Natural killer cell treated with Interleukin-12 subunit alpha and Interleukin-12 subunit beta and Interleukin-15 and Interleukin-18, amount 100 ng/mL, for 72 hours (primary cell): ENCODE measurements at regions not wholly inside any gene's neighbourhood (a gene's known extent, or its start where the extent isn't known, plus 50 kb on each side); places are given as distances from the start of the nearest gene placed in this dataset.
"Not testable (repeated sequence)": the region's sequence is repeated elsewhere in the genome, so short reads cannot be mapped to it uniquely, and the experiment has no call there.

Experiments used
- ATAC-seq, 2 donors: fragments of 150-1000 bp; cut with Tn5 transposase in 1 of 2; sonication (Bioruptor Pico), chemical (Tn5 transposase) in 1 of 2; 2 replicates each; pipeline ENCODE4 v1.10.0; 2021
- DNase-seq: peaks from one replicate; pipeline ENCODE4 v3.0.0; 2022; ENCODE audit warnings: low spot score
- H3K27ac Mint-ChIP-seq, 2 donors: 1 replicate in 1 of 2; 2 replicates in 1 of 2; pipeline ENCODE4 v1.8.0; 2022; ENCODE audit warnings: mixed read lengths in 2 of 2, mild to moderate bottlenecking in 1 of 2, moderate library complexity in 1 of 2
- H3K27me3 Mint-ChIP-seq, 2 donors: 1 replicate in 1 of 2; 2 replicates in 1 of 2; pipeline ENCODE4 v1.8.0; 2022; ENCODE audit warnings: mixed read lengths in 2 of 2
- H3K36me3 Mint-ChIP-seq: one replicate; pipeline ENCODE4 v1.8.0; 2022; ENCODE audit warnings: mixed read lengths
- H3K4me1 Mint-ChIP-seq, 2 donors: 1 replicate in 1 of 2; 2 replicates in 1 of 2; pipeline ENCODE4 v1.8.0; 2022; ENCODE audit warnings: low read depth in 2 of 2, mixed read lengths in 2 of 2, mild to moderate bottlenecking in 1 of 2
- H3K4me3 Mint-ChIP-seq: one replicate; pipeline ENCODE4 v1.8.0; 2022; ENCODE audit warnings: mixed read lengths
- H3K9me3 Mint-ChIP-seq: 2 replicates; pipeline ENCODE4 v1.8.0; 2022; ENCODE audit warnings: mixed read lengths

DNA sequence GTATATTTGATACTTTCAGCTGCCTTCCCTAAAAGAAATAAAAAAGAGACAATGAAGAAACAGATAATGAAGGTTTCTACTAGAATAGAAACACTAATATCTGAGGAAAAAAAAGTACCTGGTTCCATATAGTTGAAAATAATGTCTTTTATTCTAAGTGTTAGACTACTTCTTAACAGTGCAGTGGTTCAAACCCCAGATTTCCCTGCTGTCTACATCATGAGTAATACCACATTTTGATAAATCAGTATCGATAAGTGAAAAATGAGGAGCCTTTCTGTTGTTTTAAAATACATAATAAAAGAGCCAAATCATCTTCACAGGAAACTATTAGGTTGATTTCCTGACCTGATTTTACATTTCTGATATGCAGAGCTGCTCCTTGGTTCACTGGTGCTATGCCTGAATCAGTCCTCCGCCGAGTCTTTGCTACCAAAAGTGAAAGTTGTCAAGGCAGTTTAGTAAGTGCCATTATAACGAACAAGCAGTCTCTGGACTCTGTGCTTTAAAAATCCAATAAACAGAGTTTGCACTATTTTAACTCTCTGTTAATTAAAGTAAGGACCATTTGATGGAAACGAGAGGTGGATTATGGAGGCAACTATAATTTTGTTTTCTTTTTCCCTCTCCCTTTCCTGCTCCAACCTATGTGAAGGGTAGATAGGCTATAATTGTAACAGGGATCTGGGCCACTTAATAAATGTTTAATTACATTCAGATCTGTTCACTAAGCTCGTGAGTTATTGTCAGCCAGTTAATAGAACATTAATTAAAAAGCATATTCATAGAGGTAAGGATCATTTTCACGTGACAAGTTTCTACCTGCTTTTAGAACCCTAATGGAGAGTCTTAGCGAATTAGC lies 724.5 kb upstream of the RAG2 start:
- no peaks in the 10 kb centered on the region for H3K27me3 Mint-ChIP-seq
- peaks cover 5% of the 10 kb centered on the region for H3K36me3 Mint-ChIP-seq
- peaks cover 12% of the 10 kb centered on the region for H3K9me3 Mint-ChIP-seq
- H3K4me1 Mint-ChIP-seq = no peaks in the 10 kb centered on the region
- no peak for ATAC-seq
- H3K4me3 Mint-ChIP-seq = no peak overlapping the region
- no peak overlapping the region for H3K27ac Mint-ChIP-seq
- no peak for DNase-seq

DNA sequence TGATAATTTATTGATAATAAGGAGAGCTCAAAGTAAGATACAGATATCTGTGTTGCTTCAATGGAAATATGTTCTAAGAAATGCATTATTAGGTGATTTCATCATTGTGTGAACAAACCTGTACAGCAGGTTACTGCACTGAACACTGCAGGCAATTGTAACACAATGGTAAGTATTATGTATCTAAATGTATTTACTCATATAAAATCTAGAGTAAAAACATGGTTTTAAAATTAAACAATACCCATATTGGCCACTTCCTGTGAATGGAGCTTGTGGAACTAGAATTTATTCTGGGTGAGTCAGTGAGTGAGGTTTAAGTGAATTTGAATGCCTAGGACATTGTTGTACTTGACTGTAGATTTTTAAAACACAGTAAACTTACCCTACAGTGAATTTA lies 722.9 kb upstream of the RAG2 start:
- ATAC-seq = no peak
- Mint-ChIP-seq H3K27ac (no peak overlapping the region), H3K9me3 (peaks cover 12% of the 10 kb centered on the region), H3K4me3 (no peak overlapping the region), H3K27me3 (no peaks in the 10 kb centered on the region), H3K36me3 (peaks cover 5% of the 10 kb centered on the region), H3K4me1 (no peaks in the 10 kb centered on the region)
- DNase-seq = no peak

DNA sequence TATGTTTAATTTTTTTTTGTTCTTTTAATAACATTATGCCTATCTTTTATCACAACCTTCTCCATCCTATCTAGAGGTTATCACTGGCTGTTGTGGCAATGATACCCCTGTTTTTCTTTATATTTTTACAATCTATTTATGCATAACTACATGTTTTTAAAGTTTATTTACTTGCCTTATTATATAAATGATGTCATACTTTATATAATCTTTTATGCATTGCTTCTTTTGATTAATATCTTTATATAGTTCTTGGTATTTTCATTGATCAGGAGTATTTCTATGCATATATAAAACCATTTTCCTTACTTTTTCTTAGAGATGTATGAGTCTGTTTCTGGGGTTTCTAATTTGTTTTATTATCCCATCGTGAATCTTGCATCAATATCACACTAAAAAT lies 719.8 kb upstream of the RAG2 start:
- Mint-ChIP-seq H3K27ac (no peak overlapping the region), H3K36me3 (no peaks in the 10 kb centered on the region), H3K4me3 (no peak overlapping the region), H3K9me3 (peaks cover 6% of the 10 kb centered on the region), H3K27me3 (no peaks in the 10 kb centered on the region), H3K4me1 (no peaks in the 10 kb centered on the region)
- DNase-seq (no peak), ATAC-seq (no peak)

DNA sequence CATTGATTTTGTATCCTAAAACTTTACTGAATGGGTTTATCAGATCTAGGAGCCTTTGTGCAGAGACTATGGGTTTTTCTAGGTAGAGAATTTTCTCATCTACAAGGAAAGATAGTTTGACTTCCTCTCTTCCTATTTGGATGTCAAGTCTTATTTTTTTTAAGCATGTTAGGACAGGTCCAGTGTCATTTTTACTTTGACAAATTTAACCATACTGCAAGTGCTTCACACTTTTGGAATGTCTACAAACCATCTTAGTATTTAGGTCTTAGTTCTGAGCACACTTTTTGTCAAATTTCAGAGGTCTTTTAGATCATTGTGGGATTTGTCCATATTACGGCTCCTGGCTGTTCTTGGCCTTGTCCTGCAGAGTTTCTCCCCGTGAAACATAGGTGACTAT lies 715.2 kb upstream of the RAG2 start:
- H3K36me3 Mint-ChIP-seq = no peaks in the 10 kb centered on the region
- DNase-seq (no peak), ATAC-seq (no peak)
- H3K4me1 Mint-ChIP-seq = no peaks in the 10 kb centered on the region
- H3K27ac Mint-ChIP-seq = no peak overlapping the region
- H3K9me3 Mint-ChIP-seq = peaks cover 12% of the 10 kb centered on the region
- no peaks in the 10 kb centered on the region for H3K27me3 Mint-ChIP-seq
- H3K4me3 Mint-ChIP-seq = no peak overlapping the region

DNA sequence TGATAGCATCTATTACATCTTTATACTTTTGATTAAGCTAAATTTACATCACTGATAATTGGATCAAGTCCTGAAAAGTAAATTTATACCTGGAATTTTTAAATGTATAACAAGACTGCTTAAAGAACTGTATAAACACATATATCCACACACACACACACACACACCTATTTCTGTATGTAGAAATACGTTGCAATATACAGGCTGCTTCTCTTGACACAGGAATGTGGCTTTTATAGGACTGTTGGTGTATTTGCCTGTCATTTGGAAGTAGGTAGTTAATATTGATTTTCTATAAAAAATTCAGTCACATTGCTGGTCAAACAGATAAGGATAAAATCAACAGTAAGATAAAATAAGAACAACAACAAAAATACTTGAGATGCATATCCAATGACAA lies 708.5 kb upstream of the RAG2 start:
- H3K4me1 Mint-ChIP-seq = no peaks in the 10 kb centered on the region
- no peaks in the 10 kb centered on the region for H3K27me3 Mint-ChIP-seq
- no peak for DNase-seq
- no peaks in the 10 kb centered on the region for H3K36me3 Mint-ChIP-seq
- no peak overlapping the region for H3K4me3 Mint-ChIP-seq
- peaks cover 12% of the 10 kb centered on the region for H3K9me3 Mint-ChIP-seq
- no peak overlapping the region for H3K27ac Mint-ChIP-seq
- ATAC-seq = no peak

DNA sequence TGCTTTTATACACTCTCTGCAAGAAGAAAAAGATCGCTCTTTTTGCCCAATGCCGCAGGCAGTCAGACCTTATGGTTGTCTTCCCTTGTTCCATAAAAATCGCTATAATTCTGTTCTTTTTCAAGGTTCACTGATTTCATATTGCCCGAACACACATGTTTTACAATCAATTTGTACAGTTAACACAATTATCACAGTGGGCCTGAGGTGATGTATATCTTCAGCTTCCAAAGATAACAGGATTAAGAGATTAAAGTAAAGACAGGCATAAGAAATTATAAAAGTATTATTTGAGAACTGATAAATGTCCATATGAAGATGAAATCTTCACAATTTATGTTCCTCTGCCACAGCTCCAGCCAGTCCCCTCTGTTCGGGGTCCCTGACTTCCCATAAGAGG lies 703.4 kb upstream of the RAG2 start:
- not testable (repeated sequence) for H3K4me3 Mint-ChIP-seq, H3K36me3 Mint-ChIP-seq, H3K27me3 Mint-ChIP-seq, DNase-seq, H3K4me1 Mint-ChIP-seq, H3K27ac Mint-ChIP-seq, ATAC-seq
- peaks cover 18% of the 10 kb centered on the region for H3K9me3 Mint-ChIP-seq

DNA sequence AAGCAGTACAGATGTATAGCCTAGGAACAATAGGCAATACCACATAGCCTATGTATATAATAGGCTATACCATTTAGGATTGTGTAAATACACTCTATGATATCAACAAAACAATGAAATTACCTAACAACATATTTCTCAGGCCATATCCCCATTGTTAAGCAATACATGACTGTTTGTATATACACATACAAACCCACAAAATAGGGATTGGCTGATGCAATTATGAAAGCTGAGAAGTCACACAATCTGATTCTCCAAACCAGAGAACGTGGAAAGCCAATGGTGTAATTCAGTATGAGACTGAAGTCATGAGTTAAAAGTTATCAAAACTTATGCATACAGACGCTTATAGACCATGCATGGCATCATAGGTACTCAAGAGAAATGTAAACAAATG lies 700.1 kb upstream of the RAG2 start:
- Mint-ChIP-seq H3K9me3 (peaks cover 25% of the 10 kb centered on the region), H3K4me3 (no peak overlapping the region), H3K27me3 (no peaks in the 10 kb centered on the region)

DNA sequence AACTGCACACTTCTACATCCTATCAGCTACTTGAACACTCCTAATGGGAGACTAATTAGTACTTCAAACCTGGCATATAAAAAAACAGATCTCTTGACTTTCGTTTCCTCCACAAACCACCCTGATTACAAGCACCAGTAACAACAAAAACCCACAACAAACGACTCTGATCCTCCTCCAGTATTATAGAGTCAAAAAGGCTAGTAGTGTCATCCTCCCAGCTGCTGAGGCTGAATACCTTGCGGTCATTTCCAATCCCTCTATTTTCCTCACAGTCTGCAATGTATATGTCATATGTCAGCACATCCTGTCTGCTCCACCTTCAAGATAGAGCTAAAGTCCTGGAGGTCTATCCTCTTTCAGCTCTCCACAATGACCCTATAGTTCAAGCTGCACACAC lies 688.9 kb upstream of the RAG2 start:
- DNase-seq = no peak
- Mint-ChIP-seq H3K27me3 (no peaks in the 10 kb centered on the region), H3K27ac (no peak overlapping the region), H3K4me3 (no peak overlapping the region), H3K9me3 (peaks cover 14% of the 10 kb centered on the region), H3K36me3 (peaks cover 5% of the 10 kb centered on the region), H3K4me1 (no peaks in the 10 kb centered on the region)
- no peak for ATAC-seq

More for the DNA sequence above, 700.1 kb upstream of the RAG2 start:
- Mint-ChIP-seq H3K27ac (no peak overlapping the region), H3K36me3 (no peaks in the 10 kb centered on the region), H3K4me1 (no peaks in the 10 kb centered on the region)
- ATAC-seq = no peak
- no peak for DNase-seq

DNA sequence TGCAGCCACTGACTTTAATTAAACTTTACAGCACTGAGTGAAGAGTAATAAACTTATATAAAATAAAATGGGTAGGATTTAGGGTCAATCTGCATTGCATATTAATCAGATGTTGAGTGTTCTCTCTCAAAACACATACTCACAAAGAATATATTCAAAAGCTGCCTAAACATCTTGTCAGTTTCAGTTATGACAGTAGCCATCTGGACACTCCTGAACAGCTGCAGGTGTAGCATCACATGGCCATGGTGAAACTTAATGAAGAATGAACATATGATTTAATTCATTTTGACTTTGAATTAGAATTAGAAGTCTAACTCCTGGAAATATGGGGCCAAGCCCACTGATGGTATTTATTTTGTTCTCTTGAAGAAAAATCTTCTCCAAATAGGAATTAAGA lies 684.3 kb upstream of the RAG2 start:
- H3K4me1 Mint-ChIP-seq = no peaks in the 10 kb centered on the region
- H3K9me3 Mint-ChIP-seq = peaks cover 9% of the 10 kb centered on the region
- DNase-seq (no peak), ATAC-seq (no peak)
- peaks cover 5% of the 10 kb centered on the region for H3K36me3 Mint-ChIP-seq
- H3K27me3 Mint-ChIP-seq = no peaks in the 10 kb centered on the region
- H3K27ac Mint-ChIP-seq = no peak overlapping the region
- H3K4me3 Mint-ChIP-seq = no peak overlapping the region

DNA sequence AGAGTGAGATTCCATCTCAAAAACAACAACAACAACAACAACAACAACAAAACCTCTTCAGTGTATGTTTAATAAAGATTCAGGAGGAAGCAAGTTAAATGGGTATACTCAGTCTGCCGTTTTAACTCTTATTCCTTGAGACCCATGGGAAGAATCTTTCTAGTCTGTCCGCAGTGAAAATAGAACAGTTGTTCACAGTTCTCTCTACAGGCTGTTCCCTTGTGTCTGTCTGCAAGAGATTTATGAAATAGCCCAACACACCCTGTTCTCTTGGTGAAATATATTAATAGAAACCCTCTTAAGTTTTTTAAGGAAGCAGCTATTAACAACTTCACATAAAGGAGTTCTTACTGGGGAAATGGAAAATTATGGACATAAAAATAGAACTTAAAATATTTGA lies 682.2 kb upstream of the RAG2 start:
- no peak for DNase-seq
- Mint-ChIP-seq H3K27ac (no peak overlapping the region), H3K4me3 (no peak overlapping the region), H3K36me3 (no peaks in the 10 kb centered on the region), H3K27me3 (no peaks in the 10 kb centered on the region), H3K9me3 (peaks cover 13% of the 10 kb centered on the region), H3K4me1 (no peaks in the 10 kb centered on the region)
- no peak for ATAC-seq

DNA sequence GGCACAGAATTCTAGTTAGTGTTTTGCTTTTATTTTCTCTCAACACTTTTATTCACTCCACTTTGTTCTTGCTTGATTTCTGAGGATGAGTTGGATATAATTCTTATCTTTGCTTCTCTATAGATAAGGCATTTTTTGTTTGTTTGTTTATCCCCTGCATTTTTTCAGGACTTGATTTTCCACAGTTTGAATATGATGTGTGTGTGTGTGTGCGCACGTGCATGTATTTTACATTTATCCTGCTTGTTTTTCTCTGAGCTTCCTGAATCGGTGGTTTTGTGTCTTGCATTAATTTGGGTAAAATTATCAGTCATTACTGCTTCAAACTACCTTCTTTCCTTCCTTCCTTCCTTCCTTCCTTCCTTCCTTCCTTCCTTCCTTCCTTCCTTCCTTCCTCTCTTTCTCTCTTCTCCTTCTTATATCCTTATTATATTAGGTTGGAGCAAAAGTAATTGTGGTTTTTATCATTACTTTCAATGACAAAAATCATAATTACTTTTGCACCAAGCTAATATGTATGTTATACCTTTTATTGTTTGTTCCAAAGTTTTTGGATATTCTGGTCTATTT lies 679.9 kb upstream of the RAG2 start:
- no peaks in the 10 kb centered on the region for H3K27me3 Mint-ChIP-seq
- H3K4me3 Mint-ChIP-seq = no peak overlapping the region
- H3K36me3 Mint-ChIP-seq = no peaks in the 10 kb centered on the region
- H3K9me3 Mint-ChIP-seq = peaks cover 12% of the 10 kb centered on the region
- H3K4me1 Mint-ChIP-seq = no peaks in the 10 kb centered on the region
- DNase-seq (no peak), ATAC-seq (no peak)
- no peak overlapping the region for H3K27ac Mint-ChIP-seq

DNA sequence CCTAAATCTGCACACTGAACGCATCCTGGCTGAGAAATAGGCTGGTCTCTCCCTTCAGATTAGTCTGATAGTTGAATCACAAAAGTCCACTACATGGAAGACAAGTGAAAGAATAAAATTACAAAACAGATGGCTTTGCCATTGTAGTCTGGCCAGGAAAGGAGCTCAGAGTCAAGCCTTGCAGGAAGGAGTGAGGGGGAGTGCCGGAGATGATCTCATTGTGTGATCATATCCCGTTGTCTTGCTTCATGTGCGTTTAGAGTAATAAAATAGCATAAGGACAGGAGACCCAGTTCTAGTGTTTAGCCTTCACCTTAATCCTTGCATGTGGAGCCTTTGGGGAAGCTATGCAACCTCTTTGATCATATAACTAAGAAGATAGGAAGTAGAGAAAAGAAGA lies 666.7 kb upstream of the RAG2 start:
- ATAC-seq = no peak
- no peaks in the 10 kb centered on the region for H3K9me3 Mint-ChIP-seq
- no peak for DNase-seq
- no peaks in the 10 kb centered on the region for H3K4me1 Mint-ChIP-seq
- H3K27ac Mint-ChIP-seq = no peak overlapping the region
- no peaks in the 10 kb centered on the region for H3K36me3 Mint-ChIP-seq
- no peak overlapping the region for H3K4me3 Mint-ChIP-seq
- H3K27me3 Mint-ChIP-seq = no peaks in the 10 kb centered on the region

DNA sequence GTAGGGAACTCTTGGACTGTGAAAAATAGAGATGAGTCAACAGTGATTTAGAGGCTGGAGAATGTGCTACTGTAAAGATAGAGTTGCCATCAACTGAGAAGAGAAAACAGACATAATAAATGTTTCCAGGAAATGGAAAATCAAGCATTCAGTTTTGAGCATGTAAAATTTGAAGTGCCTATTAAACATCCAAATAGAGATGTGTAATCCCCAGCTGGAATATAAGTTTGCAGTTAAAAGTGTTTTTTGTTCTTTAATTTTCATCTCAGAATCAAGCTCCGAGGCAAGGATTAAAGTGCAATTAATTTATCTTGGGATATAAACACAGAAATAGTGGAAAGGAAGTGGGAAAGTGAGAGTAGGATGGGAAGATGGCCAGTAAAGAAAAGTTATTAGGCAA lies 666.0 kb upstream of the RAG2 start:
- DNase-seq = no peak
- no peak overlapping the region for H3K4me3 Mint-ChIP-seq
- H3K9me3 Mint-ChIP-seq = no peaks in the 10 kb centered on the region
- ATAC-seq = no peak
- no peaks in the 10 kb centered on the region for H3K27me3 Mint-ChIP-seq
- H3K27ac Mint-ChIP-seq = no peak overlapping the region
- H3K36me3 Mint-ChIP-seq = no peaks in the 10 kb centered on the region
- no peaks in the 10 kb centered on the region for H3K4me1 Mint-ChIP-seq

DNA sequence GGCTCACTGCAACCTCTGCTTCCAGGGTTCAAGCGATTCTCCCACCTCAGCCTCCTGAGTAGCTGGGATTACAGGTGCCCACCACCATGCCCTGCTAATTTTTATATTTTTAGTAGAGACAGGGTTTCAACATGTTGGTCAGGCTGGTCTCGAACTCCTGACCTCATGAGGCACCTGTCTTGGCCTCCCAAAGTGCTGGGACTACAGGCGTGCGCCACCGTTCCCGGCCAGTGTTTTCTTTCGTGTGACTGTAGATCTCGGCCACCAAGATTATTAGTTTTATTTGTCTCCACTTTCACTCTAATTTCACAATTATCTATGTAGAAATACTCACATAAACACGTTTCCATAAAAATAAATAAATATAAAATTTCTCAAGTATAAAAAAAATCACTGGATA lies 665.4 kb upstream of the RAG2 start:
- H3K27ac Mint-ChIP-seq, H3K4me3 Mint-ChIP-seq, ATAC-seq, H3K36me3 Mint-ChIP-seq, DNase-seq, H3K27me3 Mint-ChIP-seq, H3K4me1 Mint-ChIP-seq, H3K9me3 Mint-ChIP-seq: not testable (repeated sequence)

DNA sequence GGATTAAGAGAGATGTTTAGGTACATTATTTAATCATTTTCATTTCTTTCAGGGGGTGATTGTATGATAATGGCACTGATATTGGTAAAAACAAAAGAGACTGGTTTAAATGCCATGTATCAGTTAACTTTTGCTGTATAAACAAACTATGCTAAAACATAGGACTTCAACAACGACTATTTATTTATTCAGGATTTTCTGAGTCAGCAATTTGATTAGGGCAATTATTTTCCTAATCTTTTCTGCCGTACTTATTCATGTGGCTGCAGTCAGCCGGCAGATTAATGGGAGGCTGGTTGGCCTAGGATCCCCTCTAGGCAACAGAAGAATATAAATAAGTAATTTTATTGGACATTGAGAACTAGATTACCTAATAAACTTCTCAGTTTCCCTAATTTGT lies 661.7 kb upstream of the RAG2 start:
- no peak for DNase-seq
- ATAC-seq = no peak
- peaks cover 6% of the 10 kb centered on the region for H3K36me3 Mint-ChIP-seq
- H3K9me3 Mint-ChIP-seq = peaks cover 7% of the 10 kb centered on the region
- no peak overlapping the region for H3K4me3 Mint-ChIP-seq
- no peaks in the 10 kb centered on the region for H3K4me1 Mint-ChIP-seq
- no peak overlapping the region for H3K27ac Mint-ChIP-seq
- no peaks in the 10 kb centered on the region for H3K27me3 Mint-ChIP-seq
